ENCODE measurements at regions not wholly inside any gene's neighbourhood (a gene's known extent, or its start where the extent isn't known, plus 50 kb on each side); places are given as distances from the start of the nearest gene placed in this dataset.

GRCh38 chr2:64936809-64937208 lies 52.4 kb upstream of the SLC1A4 start:
- H3K9me1 ChIP-seq (ENCODE audit: insufficient read depth, low read length): peaks cover 9% of the 10 kb centered on the region; the same call in 1 of the 2 replicates
- H2BK15ac ChIP-seq (ENCODE audit: low read depth, low read length): no peak overlapping the region
- no CpG with 5 or more reads among the region's 1 CpG for WGBS, 2 experiments (ENCODE audit: extremely low coverage in 2 of 2, insufficient read length in 1 of 2)
- H4K20me1 ChIP-seq (ENCODE audit: insufficient read depth, low read length): no peaks in the 10 kb centered on the region
- no peak overlapping the region for H3K23ac ChIP-seq (ENCODE audit: low read depth, low read length)
- no peak overlapping the region for H4K5ac ChIP-seq (ENCODE audit: low read depth, low read length)
- H3K4ac ChIP-seq (ENCODE audit: low read depth, low read length): no peak overlapping the region
- H3K27ac ChIP-seq (ENCODE audit: insufficient read depth, low read length): no peak overlapping the region
- no peak overlapping the region for H2BK120ac ChIP-seq (ENCODE audit: low read depth, low read length)
- H3K56ac ChIP-seq (ENCODE audit: extremely low read depth, insufficient read depth, low read length): no peak overlapping the region
- peak overlapping the region; percentile 24 for H2AFZ ChIP-seq (replicated peaks; ENCODE audit: low read length, poor library complexity)
- H3K4me3 ChIP-seq (ENCODE audit: insufficient read depth, low read depth, low read length): no peak overlapping the region
- DNase-seq (no peak), ATAC-seq (ENCODE audit: low read depth) (no peak)
- H3K4me1 ChIP-seq (ENCODE audit: control insufficient read depth, insufficient read depth, low read length): no peaks in the 10 kb centered on the region
- no peak overlapping the region for H4K91ac ChIP-seq (ENCODE audit: insufficient read depth, low read depth, low read length)
- no peak overlapping the region for H2AK9ac ChIP-seq (replicated peaks; ENCODE audit: low read depth, low read length, poor library complexity)
- no peak overlapping the region for H3K4me2 ChIP-seq (ENCODE audit: low read depth, low read length)
- H3K9me3 ChIP-seq (ENCODE audit: control insufficient read depth, insufficient read depth, low read length): peaks cover 5% of the 10 kb centered on the region; the same call in 1 of the 2 replicates
- no peak overlapping the region for H3K9ac ChIP-seq (ENCODE audit: low read depth, low read length)
- no TSS peak for BruUV-seq (replicated peaks)
- ChIA-PET POLR2A (ENCODE audit: unreplicated experiment) (no interaction called here), CTCF (no interaction called here)
- no peak overlapping the region for H3K14ac ChIP-seq (replicated peaks; ENCODE audit: low read depth, low read length)
- H2BK20ac ChIP-seq (ENCODE audit: low read depth, low read length): no peak overlapping the region
- H3K79me1 ChIP-seq (ENCODE audit: low read depth in 1 of 2, low read length in 2 of 2): no peaks in the 10 kb centered on the region
- in situ Hi-C loops (cut with MboI; ENCODE audit: low sequenced_read_pairs) (loop anchor here (10.0 kb wide), 1 partner anchor 638 kb away; no protein-coding TSS in a partner anchor), intact Hi-C loops (cut with micrococcal nuclease) (no loop called here), dilution Hi-C loops (cut with HindIII; ENCODE audit: low sequenced_read_pairs, unreplicated experiment) (no loop called here)
- peaks cover 64% of the 10 kb centered on the region for H3K27me3 ChIP-seq (ENCODE audit: control insufficient read depth, insufficient read depth, low read length)
- H3K18ac ChIP-seq (ENCODE audit: low read depth, low read length): no peak overlapping the region
- no peak overlapping the region for H4K8ac ChIP-seq (ENCODE audit: low read depth in 2 of 2, low read length in 2 of 2)
- TF ChIP-seq CEBPB (IDR thresholded peaks at IDR 0.05; ENCODE audit: low read depth, low read length) (no peak), POLR2A (IDR thresholded peaks at IDR 0.05; ENCODE audit: low read depth, low read length) (no peak), CHD1 (IDR thresholded peaks at IDR 0.05; ENCODE audit: low read depth, low read length) (no peak), RAD21 (IDR thresholded peaks at IDR 0.05; ENCODE audit: low read length) (no peak), FOS (IDR thresholded peaks at IDR 0.05; ENCODE audit: low read depth, low read length) (no peak), BHLHE40 (IDR thresholded peaks at IDR 0.05; ENCODE audit: low read depth, low read length) (no peak), CTCF (conservative IDR thresholded peaks at IDR 0.05; ENCODE audit: low read depth, low read length) (no peak), RCOR1 (IDR thresholded peaks at IDR 0.05; ENCODE audit: insufficient replicate concordance, low read length) (no peak), SMC3 (IDR thresholded peaks at IDR 0.05; ENCODE audit: low read depth, low read length) (no peak), ELK1 (IDR thresholded peaks at IDR 0.05; ENCODE audit: borderline replicate concordance, low read depth, low read length) (no peak), MAFK (IDR thresholded peaks at IDR 0.05; ENCODE audit: low read depth, low read length) (no peak), NFE2L2 (IDR thresholded peaks at IDR 0.05; ENCODE audit: low read depth, low read length) (no peak), MAZ (IDR thresholded peaks at IDR 0.05; ENCODE audit: borderline replicate concordance, low read depth, low read length) (no peak), MXI1 (IDR thresholded peaks at IDR 0.05; ENCODE audit: borderline replicate concordance, low read depth, low read length) (no peak), RFX5 (IDR thresholded peaks at IDR 0.05; ENCODE audit: low read depth, low read length) (no peak), USF2 (IDR thresholded peaks at IDR 0.05; ENCODE audit: low read depth, low read length) (no peak)
- no peaks in the 10 kb centered on the region for H3K36me3 ChIP-seq (ENCODE audit: control insufficient read depth, insufficient read depth, low read length)
- no peak overlapping the region for H2AK5ac ChIP-seq (ENCODE audit: low read depth, low read length)
- H2BK5ac ChIP-seq (ENCODE audit: low read depth, low read length, poor library complexity, severe bottlenecking): no peak overlapping the region

Measured in IMR-90 (cell line).